Activated CD8-positive, alpha-beta memory T cell treated with anti-CD3 and anti-CD28 coated beads, Interleukin-2, amount 10 ng/mL, durations not matched to agents 7 days and 5 days (primary cell): ENCODE measurements at regions not wholly inside any gene's neighbourhood (a gene's known extent, or its start where the extent isn't known, plus 50 kb on each side); places are given as distances from the start of the nearest gene placed in this dataset.

Experiments used
- ATAC-seq: fragments of 150-1000 bp; cut with Tn5 transposase; one replicate; pipeline ENCODE4 v1.10.0; 2021; ENCODE audit warnings: moderate library complexity
- CTCF ChIA-PET: fragments of 350-600 bp; sonication (Branson Sonifier 250); formaldehyde crosslinking; loops from one replicate; lab custom pipeline; 2021; ENCODE audit warnings: antibody characterized with exemption; lab: Charles Lee
- DNase-seq: peaks from one replicate; pipeline ENCODE4 v3.0.0-alpha.2; 2020
- H3K27ac Mint-ChIP-seq: one replicate; pipeline ENCODE4 v1.8.0; 2021; ENCODE audit warnings: mild to moderate bottlenecking, mixed read lengths
- H3K27me3 Mint-ChIP-seq: one replicate; pipeline ENCODE4 v1.8.0; 2021; ENCODE audit warnings: mixed read lengths
- H3K36me3 Mint-ChIP-seq: one replicate; pipeline ENCODE4 v1.8.0; 2021; ENCODE audit warnings: mild to moderate bottlenecking, mixed read lengths
- H3K4me1 Mint-ChIP-seq: one replicate; pipeline ENCODE4 v1.8.0; 2021; ENCODE audit warnings: mixed read lengths
- H3K4me3 Mint-ChIP-seq: one replicate; pipeline ENCODE4 v1.8.0; 2021; ENCODE audit warnings: mild to moderate bottlenecking, moderate library complexity, mixed read lengths
- H3K9me3 Mint-ChIP-seq: one replicate; pipeline ENCODE4 v1.8.0; 2022; ENCODE audit warnings: low read depth, mixed read lengths

GRCh38 chr7:112853422-112853821 is 63.2 kb upstream of the TMEM168 start:
- Mint-ChIP-seq H3K9me3 (no peaks in the 10 kb centered on the region), H3K27me3 (no peaks in the 10 kb centered on the region), H3K36me3 (peaks cover 10% of the 10 kb centered on the region), H3K4me1 (peaks cover 2% of the 10 kb centered on the region), H3K27ac (no peak overlapping the region), H3K4me3 (no peak overlapping the region)
- DNase-seq (no peak), ATAC-seq (no peak)
- CTCF ChIA-PET: no interaction called here

DNA sequence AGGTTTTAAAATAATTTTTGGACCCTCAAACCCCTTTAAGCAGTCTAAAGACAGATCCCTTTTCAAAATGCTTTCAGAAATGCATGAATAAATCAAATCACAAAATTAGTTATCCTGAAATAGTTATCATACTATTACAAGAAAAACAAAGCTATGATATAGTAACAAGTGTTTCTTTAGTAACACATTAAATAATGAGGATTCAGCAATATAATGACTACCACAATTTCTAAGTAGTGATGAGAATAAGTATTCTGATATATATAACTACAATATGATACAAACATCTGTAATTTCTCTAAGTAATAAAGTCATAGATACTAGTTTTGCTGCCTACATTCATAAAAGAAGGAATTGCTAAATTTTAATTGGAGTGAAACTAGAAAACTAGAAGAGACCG is 53.0 kb upstream of the TMEM168 start:
- no peak for ATAC-seq
- DNase-seq: no peak
- Mint-ChIP-seq H3K4me3 (no peak overlapping the region), H3K27ac (no peak overlapping the region), H3K36me3 (no peaks in the 10 kb centered on the region), H3K27me3 (no peaks in the 10 kb centered on the region), H3K9me3 (peaks cover 2% of the 10 kb centered on the region), H3K4me1 (peaks cover 4% of the 10 kb centered on the region)
- CTCF ChIA-PET: no interaction called here
